NOMO-1 treated with DMSO at 0.1 percent for 48 hours (cell line): ENCODE measurements at regions not wholly inside any gene's neighbourhood (a gene's known extent, or its start where the extent isn't known, plus 50 kb on each side); places are given as distances from the start of the nearest gene placed in this dataset.
"Not testable (repeated sequence)": the region's sequence is repeated elsewhere in the genome, so short reads cannot be mapped to it uniquely, and the experiment has no call there.

Source experiments
- DNase-seq: peaks from one replicate; lab custom pipeline; 2025; ENCODE audit not compliant: unreplicated experiment; lab: John Stamatoyannopoulos, UW

DNA sequence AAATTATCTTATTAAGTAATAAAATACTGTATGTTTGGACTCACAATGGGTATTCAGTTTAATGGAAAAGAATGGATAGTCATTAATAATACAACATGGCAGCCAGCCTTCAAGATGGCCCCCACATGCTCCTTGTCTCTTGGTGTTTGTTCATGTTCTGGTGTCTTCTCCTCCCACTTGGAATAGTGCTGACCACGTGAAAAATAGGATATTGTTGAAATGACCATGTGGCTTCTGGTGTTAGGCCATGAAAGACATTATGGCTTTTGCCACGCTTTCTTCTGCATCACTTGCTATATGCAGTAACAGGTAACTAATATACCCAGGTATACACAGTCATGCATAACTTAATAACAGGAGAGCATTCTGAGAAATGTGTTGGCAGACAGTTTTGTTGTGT, 341.0 kb downstream of the KCNJ2 start:
- no peak for DNase-seq

DNA sequence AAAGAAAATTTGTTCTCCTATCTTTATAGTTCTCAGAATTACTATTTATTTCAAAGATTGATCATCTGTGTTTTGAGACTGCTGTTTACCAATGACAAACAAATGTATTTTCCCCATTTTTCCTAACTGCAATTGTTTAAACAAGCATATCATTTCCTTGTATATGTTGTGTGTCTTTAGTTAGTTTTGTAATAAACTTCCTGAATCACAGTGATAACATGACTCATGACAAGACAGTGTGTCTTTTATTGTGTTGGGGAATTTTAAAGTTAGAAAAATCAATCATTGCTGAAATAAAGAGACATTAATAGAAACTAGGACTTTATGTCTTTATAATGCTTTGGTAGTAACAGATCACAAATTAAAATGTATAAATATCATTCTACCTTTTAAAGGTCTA, 348.5 kb downstream of the KCNJ2 start:
- DNase-seq = no peak

DNA sequence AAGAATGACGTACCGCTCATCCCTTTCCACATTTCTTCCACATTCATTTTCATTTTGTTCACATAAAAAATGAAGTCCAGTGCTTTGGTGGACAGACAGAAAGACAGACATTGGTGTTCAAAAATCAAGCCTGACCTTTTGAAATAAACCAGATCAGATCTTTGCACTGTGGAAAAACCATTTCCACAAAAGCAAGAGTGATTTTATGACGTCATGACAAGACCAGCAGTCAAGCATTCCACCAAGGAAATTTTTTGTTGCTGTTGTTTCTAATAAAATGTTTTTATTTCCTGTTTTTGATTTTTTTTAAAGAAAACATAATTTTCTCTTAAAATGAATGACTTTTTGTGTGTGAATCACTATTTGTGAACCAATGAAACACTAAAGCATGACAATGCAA, 350.0 kb downstream of the KCNJ2 start:
- no peak for DNase-seq

DNA sequence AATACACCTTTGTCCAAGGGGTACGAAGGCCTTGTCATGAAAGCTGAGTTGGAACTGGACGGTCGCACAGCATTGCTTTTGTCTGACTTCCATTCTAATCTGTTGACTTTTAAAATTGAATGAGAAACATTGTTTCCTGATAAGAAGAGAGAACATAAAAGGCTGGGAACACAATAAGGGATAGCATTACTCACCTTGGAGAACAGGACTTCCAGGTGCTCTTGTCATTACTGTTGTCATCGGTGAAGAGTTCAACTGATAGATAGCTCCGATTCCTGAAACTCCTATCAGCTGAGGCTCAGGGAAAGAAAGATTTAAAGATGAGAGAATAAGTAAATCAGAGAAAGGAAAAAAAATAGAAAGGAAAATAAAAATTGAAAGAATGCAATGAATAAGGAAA, 351.1 kb downstream of the KCNJ2 start:
- no peak for DNase-seq

DNA sequence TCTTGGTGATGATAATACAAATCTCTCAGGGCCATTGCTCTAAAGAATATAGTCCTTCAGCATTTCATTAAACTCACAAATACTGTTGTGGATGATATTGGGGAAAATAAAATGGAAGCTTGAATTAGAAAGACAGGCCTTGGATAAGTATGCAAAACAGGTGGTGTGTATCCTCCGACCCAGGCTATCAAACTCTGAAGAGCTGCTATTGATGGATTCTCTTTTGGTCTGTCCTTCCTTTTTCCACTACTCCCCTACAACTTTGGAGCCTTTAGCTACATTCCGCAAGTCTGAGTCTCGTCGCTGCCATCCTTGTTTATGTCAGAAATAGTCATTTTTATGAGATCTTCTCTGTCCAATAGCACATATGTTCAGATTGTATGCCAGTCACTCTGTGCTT, 351.6 kb downstream of the KCNJ2 start:
- DNase-seq = no peak

DNA sequence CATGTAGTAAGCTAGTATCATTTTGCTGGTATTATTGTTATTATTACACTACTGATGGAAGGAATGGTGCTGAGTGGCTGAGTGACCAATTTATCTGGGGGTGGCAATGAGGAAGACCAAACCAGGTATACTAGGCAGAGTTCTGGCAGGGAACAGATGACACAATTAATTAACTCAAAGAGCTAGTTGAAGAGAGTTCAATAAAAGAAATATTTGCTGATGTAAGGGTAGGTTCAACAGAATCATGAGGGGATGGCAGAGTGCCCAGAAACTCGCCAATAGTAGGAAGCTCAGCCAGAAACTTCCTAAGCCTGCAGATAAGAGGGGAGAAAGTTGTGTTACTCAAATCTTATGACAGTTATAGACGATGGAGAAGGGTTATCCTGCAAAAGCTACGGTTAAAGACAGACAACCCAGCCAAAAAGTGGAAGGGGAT, 352.5 kb downstream of the KCNJ2 start:
- DNase-seq = no peak

DNA sequence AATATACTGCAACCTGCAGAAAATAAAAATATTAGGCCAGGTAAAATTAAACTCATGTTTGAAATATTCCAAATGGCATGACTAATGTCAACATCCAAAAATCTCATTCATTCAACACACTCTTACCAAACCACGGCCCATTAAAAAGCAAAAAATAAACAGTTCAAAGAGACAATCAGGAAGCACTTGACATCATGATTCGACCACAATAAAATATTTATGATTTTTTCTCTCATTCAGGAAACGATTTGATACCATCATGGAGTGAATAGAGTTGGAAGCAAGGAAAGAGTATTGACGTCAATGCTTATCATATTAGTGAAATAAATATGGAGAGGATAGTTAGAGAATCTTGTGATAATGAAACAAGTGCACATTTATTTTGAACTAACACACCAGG, 354.1 kb downstream of the KCNJ2 start:
- DNase-seq = no peak

DNA sequence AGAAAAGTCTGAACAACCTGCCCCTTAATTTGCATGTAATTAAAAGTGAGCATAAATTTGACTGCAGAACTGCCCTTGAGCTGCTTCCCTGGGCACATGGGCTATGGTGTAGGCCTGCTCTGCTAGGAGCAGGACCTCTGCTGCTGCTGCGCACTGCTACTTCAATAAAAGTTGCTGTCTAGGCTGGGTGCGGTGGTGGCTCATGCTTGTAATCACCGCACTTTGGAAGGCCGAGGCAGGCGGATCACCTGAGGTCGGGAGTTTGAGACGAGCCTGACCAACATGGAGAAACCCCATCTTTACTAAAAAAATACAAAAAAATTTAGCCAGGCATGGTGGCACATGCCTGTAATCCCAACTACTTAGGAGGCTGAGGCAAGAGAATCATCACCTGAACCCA, 355.7 kb downstream of the KCNJ2 start:
- not testable (repeated sequence) for DNase-seq

DNA sequence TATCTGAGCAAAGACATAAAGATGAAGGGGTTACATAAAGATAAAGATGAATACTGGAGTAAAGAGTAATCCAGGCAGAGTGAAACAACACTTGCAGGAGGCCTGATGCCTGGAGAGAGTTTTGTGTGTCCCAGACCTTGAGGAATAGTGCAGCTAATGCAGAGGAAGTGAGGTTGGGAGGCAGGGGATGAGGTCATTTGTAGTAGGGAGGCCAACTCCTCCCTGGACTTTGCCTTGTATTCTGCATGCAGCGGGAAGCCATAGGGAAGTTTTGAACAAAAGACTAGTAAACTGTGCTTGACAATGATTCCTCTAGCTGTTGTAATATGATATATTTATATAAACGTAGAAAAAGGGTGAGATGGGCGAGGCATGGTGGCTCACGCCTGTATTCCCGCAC, 356.6 kb downstream of the KCNJ2 start:
- no peak for DNase-seq

DNA sequence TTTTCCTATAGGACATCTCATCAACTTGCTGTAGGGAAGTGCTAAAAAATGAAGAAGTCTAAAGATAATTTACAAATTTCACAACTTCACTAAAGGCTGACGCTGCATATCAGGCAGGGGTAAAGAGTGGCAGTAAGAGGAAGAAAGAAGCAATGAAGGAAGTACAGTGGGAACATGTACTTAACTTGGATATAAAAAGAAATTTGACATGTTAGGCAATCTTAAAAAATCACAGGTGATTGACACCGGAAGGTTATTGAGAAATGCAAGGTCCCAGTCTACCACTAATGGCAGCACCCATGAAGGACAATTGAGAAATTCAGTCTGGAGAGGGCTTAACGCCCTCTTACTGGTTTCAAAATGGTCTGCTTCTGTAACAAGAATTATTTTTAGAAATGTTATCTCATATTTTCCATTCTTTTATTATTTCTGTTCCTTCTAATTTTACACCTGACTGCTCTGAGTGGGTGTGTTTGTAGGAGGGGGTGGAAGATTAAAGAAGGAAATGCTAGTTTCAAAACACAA, 358.1 kb downstream of the KCNJ2 start:
- DNase-seq = peak; percentile 96

DNA sequence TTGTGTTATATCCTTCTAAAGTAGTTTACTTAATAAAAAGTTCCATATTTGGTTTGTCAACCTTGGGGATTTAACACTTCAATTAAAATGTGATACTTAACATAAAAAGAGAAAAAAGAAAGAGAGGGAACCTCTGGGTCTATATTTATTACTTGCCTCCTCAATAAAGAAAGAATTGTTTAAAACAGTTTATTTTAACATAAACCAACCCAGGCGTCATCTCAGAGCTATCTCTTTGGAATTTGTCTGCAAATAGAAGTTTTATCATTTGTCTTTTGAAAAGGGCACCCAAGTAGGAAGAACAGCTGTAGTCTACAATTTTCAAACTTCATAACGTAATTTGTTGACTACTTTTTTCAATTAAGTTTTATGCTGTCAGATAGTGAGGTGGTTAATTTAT, 364.1 kb downstream of the KCNJ2 start:
- no peak for DNase-seq

DNA sequence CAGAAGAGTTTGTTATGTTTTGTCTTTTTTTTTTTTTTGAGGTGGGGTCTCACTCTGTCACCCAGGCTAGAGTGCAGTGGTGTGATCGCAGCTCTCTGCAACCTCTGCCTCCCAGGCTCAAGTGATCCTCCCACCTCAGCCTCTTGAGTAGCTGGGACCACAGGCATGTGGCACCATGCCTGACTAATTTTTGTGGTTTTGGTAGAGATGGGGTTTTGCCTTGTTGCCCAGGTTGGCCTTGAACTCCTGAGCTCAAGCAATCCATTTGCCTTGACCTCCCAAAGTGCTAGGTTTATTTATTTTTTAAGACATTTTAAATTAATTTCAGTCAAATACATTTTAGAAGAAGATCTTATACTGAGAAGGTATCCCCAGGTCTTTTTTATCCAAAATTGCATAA, 366.7 kb downstream of the KCNJ2 start:
- no peak for DNase-seq

DNA sequence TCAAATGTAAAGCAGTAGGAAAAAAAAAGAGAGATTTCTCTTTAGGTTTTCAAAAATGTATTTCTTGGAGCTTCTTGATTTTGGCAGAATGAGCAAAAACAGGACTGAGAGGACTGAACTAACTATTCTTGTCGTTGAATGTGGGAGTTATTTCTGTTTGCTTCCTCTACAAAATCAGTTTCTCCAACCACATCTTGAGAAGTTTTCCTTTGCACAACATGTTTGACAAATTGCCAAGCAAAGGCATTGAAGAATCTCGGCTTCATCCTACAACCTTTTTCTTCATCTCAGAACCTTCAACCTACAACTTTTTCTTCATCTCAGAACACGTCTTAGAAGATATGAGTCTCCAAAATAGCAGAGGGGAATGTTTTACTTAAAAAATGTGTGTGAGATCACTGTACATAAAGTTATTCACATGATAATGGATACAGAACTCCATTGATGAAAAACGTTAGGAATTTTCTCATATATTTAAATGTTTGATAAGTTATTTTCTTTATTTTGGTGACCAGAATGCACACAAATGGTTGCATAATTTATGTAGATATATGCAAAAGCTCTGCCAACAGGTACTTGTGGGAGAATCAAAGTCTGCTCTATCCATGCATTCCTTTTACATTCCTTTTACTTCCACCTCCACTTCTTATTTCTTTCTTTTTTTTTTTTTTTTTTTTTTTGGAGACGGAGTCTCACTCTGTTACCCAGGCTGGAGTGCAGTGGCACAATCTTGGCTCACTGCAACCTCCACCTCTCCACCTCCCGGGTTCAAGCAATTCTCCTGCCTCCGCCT, 370.0 kb downstream of the KCNJ2 start:
- peak; percentile 10 for DNase-seq

DNA sequence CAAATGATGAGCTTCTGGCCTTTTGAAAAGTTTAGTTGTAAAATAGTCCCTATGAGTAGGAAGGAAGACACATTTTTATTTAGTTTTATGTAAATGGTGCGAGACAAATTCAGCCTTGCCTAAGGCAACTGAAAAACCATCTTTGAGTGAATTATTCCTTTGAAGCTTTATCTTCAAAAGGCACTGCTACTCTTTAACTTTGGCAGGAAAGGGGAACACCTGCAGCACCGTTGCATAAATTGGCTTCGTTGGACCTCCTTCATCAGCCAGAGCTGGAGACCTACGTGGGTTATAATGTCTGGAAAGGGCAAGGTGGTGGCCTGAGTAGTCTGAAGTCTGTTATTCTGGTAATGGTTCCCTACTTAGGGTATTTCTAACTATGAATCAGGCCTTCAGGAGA, 373.5 kb downstream of the KCNJ2 start:
- DNase-seq = no peak

DNA sequence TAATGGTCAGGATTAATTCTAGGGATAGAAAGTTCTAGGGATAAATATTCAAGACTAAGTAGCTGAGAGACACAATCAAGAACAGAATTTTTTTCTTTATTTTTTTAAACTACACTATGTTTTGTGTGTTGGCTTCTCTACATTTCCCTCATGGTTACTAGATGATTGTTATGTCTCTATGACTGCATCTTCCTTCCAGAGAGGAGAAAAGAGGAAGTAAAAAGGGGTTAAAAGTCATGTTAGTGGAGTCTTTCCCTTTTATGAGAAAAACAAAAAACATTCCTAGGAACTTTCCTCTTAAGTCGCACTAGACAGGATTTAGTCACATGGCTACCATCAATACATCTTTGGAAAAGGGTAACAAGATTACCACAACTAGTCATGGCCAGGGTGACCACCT, 375.0 kb downstream of the KCNJ2 start:
- DNase-seq = peak; percentile 66

DNA sequence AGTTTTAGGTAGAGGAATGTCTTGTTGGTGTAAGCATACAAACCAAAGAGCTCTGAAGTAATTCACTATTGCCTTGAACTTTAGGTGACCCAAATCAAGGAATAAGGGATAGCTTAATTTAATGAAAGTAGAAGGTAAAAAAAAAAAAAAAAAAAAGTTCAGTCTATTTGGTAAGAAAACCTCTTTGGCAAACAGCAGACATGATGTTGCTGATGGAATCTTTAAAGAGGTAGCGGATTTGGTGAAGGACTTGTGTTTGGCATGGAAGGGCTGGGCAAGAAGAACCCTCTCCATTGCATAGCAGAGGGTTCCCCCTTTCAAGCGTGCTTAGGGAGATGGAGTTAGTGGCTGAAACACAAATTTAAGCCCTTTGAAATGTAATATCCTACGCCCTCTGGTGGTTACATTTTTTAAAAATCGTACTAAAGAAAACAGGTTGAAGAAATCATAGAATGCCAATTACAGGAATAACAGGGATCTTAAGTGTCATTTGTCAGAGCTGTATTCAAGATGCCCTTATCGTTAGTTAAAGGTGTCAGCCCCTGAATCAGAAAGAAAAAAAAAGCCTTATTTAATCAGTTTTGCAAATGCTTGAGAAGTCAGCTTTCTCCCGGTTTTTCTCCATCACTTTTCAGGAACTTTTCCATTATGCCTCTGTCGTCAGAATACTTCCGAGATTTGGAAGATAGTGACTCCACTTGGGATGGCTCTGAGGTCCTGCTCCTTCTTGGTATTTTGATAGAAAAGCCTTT, 383.1 kb downstream of the KCNJ2 start:
- peak; percentile 73 for DNase-seq

DNA sequence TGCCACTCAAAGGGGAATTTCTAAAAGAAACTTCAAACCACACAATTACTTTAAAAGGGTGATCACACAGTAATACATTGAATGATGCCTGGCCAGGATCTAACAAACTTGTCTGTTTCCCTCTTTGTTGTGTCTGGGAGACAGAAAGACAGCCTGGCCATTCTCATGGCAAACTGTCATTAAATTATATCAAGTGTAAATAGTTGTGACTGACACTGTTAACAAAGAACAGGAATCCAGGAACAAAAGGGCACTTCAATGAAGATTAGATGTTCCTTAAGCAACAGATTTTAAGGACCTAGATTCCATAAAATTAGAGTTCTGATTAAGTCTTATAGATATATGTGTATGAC, 383.6 kb downstream of the KCNJ2 start:
- no peak for DNase-seq

DNA sequence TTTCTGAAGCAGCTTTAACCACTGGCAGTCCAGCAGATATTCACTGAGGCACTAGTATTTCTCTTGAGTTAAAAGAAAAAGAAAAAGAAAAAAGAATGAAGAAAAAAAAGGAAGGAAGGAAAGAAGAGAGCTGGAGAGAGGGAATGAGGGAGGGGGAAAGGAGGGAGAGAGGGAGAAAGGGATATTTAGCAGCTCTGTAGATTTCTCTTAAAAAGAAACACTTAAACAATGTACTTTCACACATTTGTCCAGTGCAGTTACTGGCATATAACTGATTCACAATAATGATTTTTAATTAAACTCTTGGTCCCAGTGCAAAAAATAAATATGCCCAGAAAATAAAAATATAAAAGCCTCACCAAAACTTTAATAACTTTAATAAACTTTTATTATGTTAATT, 386.4 kb downstream of the KCNJ2 start:
- no peak for DNase-seq

DNA sequence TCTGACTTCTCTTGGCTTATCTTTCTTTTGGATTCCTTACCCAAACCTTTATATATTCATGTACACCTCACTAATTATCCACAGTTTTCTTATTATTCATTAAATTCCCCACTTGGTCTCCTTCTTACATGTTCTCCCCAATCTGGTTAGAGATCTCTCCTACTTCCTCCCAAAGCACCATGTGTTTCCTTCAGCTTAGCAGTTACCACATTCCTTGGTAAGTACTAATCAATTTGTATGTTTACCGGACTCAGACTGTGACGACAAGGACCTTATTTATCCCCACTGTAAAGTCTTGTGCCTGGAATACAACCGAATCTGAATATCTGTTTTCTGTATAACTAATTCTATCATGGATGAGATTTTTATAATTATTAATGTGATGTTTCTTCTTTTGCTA, 389.5 kb downstream of the KCNJ2 start:
- DNase-seq = peak; percentile 7

DNA sequence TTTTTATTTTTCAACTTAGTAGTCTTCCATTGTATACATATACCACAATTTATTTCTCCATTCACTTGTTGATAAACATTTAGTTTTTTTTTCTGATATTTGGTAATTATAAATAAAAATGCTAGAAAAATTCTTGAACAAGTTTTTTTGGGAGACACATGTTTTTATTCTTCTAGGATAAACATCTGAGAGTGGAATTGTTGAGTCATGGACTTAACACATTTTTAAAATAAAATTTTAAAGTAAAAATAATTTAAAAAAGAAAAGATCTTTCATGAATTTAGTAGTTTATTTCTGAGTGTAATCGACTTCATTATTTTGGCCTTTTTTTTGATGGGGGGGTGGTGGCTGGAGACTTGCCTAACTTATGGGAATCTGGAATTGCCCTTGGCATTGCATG, 391.1 kb downstream of the KCNJ2 start:
- no peak for DNase-seq

DNA sequence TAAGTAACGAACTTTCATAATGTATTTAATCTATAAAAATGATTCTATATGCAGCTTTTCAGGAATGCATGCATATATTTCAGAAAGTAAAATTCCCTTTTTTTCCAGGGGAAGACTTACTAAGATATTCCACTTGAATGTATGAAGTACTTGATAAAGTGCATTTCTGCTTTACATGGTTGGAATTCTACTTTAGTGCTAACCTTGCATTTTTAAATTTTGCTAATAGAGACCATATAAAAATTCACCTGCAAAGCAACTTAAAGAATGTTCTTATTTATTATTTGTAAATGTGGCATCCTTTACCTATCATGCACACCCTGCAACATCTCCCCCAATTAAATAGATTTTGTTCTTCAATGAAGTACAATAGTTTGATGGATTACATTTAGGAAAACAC, 392.8 kb downstream of the KCNJ2 start:
- no peak for DNase-seq

DNA sequence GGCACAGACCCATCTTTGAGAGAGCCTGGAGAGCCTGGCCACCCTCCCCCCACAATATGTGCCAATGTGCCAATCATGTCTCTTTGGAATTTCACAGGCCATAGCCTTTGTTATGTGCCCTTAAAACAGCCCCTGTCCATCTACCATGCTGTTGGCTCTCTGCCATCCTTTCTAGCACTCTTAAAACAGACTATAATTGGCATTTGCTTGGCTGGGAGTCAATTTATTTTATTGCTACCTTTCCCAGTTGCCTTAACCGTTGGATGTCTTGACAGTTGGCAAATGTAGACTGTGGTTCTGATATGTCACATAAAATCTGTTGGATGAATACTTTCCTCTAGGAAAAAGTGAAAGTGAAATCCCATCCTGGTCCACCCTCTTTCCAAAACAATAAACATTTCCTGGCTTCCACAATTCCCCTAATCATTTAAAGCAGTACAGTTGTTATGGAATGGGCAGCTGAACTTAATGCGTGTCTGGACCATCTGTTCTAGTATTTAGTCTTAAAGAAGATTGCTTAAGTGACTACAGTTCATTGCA, 394.0 kb downstream of the KCNJ2 start:
- no peak for DNase-seq
